HG03196 (cell line): ENCODE measurements at regions not wholly inside any gene's neighbourhood (a gene's known extent, or its start where the extent isn't known, plus 50 kb on each side); places are given as distances from the start of the nearest gene placed in this dataset.

Experiments
- ATAC-seq: cut with Tn5 transposase; IDR thresholded peaks from one replicate; pipeline ENCODE4 v1.9.1; 2021; ENCODE audit not compliant: unreplicated experiment

DNA sequence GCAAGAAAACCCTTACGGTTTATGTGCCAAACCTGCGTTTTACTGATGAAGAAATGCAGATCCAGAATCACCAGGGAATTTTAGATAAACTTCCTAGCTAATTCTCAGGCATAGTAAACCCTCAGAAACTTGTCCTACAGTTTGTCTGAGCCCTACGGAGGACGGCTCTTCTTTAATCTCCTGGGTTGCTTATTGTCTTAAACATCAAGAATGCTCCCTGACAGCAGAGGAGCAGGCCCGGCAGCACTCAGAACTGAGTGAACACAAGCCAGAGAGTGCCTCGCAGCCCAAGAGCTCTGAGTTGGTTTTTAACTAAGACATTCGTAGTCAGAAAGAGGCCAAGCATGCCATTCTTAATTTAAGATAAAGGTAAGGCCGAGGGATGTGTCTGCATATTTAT is 114.7 kb upstream of the ERCC6L2 start:
- no peak for ATAC-seq

DNA sequence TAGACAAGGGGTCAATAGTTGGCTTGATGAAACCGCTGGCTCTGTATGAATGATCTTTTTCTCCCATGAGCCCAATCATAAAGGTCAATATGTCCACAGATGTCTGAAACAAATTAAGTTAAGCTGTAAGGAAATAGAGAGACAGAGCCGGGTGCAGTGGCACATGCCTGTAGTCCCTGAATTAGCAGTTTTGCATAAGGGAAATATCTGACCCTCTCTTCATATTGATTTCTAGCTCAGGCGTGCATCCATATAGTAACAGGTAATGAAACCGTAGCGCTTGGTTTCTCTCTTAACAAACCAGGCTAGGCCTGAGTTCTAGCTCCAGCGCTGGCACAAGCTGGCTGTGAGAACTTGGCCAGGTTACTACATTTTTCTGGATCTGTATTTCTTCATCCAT is 118.1 kb upstream of the ERCC6L2 start:
- ATAC-seq = no peak

- no peak for ATAC-seq
These were observed 118.5 kb upstream of the ERCC6L2 start for GRCh38 chr9:95756986-95757385.

- no peak for ATAC-seq
These were observed 119.4 kb upstream of the ERCC6L2 start for GRCh38 chr9:95756101-95756500.

- no peak for ATAC-seq
These were observed 120.1 kb upstream of the ERCC6L2 start for GRCh38 chr9:95755421-95755730.

DNA sequence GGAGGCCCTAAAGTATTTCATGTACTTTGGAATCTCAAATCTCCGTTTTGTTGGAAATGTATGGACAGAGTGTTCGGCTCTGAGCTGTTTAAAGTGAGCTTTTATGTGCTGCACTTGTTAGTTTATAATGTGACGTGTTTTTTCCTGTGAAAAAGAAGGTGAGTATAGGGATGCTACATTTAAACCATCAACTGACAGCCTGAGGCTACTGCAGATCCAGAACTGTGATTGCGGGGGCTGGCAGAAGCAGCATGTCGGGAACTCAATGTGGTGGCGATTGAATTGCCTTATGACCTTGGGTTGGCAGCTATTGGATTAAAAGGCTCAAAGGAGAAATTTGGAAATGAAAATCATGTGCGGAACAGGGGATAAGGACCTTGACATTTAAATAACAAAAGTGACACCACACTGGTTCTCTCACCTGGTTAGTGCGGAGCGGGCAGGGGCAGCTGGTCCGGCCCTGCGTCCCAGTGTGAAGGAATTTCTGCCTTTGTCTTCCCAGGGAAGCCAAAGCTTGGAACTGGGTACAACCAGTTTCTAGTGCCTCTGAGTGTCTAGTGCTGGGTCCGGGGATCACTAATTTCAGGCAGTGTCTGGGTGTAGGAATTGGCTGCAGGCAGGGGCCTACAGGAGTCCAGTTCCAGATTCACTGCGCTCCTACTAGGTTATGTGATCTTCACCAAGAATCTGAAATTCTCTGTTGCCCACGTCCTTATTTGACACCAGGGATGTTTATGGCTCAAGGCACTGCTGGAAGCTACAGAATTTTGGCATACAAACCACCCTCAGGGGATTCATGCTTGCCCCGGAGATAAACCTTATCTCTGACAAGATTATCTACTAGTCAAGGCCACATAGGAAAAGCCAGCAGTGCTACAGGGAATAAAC is 120.7 kb upstream of the ERCC6L2 start:
- ATAC-seq = no peak

DNA sequence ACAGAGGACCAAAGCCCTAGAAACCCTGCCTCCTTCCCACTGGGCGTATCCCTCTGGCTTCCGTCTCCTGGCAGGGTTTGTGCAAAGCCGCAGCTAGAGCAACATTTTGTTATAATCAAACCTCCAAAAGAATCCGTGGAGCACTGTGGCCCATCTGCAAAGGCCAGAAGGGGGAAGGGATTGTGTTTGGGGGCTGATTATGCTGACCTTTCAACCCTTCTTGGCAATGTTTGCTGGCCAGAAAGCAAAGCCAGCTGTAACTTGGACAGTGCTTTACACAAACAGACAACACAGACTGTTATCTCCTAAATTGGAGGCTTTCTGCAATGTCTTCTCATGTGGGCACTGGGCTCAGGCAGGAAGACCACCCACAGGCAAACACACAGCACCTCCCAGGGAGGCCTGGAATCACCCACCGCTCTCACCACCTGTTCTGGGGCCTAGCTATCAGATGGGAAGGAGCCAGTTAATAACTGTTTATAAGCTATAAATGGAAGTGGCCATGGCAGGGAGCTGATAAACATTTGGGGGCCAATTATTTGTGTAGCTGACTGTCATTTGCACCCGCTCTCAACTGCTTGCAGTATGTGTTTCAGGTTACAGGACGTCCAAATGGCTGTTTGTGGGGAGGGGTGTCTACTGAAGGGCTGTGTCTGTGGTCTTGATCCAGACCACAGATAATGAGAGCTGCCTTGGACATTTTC is 121.6 kb upstream of the ERCC6L2 start:
- no peak for ATAC-seq

GRCh38 chr9:95752129-95752731 is 123.3 kb upstream of the ERCC6L2 start:
- ATAC-seq = no peak

DNA sequence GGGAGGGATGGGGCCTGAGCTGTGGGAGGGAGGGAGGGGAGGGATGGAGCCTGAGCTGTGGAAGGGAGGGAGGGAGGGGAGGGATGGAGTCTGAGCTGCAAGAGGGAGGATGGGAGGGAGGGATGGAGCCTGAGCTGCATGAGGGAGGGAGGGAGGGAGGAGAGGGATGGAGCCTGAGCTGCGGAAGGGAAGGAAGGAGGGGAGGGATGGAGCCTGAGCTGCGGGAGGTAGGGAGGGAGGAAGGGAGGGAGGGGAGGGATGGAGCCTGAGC is 124.0 kb upstream of the ERCC6L2 start:
- no peak for ATAC-seq

- ATAC-seq = no peak
These were observed 124.6 kb upstream of the ERCC6L2 start for GRCh38 chr9:95750725-95751519.

DNA sequence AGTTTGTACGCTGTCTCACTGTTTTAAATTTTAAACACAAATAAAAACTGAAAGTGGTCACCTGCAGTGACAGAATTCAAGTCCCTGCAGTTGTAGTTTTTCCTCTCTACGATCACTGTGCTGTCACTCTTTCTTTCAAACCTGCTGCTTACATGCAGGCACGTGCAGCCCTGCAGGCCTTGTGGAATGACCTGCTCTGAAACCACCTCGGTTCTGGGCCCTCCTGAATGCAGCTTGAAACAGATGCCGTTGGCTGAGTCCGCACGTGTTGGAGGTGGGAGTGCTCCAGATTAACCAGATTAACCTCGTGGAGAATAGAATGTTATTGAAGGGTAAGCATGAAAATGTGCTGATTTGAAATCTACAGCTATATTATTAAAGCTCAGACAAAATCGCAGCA is 126.0 kb upstream of the ERCC6L2 start:
- ATAC-seq = no peak

GRCh38 chr9:95746408-95747180 is 128.9 kb upstream of the ERCC6L2 start:
- no peak for ATAC-seq

DNA sequence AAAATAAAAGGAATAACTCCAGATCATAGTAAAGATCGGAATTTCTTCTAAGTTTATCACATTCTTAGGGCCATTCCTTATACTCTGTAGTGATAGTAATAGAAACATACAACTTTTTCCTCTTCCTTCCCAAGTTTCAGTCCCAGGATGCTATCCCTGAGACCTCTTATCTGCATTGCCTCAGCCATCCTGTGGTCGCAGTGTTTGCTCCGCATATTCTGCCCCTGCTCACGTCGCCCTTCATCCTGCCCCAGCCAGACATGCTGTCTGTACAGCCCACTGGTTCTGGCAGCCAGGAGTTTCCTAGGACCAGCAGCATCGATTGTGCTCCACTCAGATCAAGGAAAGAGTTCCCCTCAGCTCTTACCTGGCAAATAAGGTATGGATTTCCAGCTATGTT is 132.7 kb upstream of the ERCC6L2 start:
- ATAC-seq = no peak

- no peak for ATAC-seq
These were observed 133.9 kb upstream of the ERCC6L2 start for GRCh38 chr9:95741631-95742030.

DNA sequence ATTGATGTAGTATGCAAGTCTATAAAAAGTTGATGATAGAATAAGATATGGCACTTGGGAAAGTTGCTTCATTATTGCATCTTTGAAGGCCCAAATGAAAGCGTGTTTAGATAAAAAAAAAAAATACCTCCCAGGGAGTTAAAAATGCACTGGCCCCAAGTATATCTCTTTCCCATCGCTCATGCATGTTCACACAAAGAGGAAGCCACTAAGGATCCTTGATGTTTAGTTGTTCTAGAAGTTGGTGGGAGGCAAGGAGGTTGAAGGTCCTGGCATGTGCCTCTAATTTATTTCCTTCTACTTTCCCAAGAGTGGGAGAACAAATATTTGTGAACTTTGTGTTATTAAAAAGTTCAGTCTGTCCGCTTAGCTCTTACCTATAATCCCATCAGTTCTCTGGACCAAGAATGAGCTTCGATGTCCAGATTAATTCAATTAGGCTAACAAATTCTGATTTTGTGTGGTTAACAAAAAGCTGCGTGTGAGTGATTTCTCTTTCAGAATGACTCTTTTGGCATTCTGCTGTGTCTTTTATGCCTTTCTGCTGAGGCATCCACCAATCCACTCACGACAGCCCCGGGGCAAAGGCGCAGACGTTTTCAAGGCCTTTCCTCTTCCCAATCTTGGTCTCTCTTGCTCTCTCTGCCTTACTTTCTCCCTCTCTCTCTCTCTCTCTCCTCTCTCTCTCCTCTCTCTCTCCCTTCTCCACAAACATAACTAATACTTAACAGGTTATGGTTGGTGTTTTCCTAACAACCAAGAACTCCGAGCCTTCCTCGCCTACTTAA is 135.1 kb upstream of the ERCC6L2 start:
- ATAC-seq = no peak

GRCh38 chr9:95738438-95738837 is 137.1 kb upstream of the ERCC6L2 start:
- no peak for ATAC-seq

DNA sequence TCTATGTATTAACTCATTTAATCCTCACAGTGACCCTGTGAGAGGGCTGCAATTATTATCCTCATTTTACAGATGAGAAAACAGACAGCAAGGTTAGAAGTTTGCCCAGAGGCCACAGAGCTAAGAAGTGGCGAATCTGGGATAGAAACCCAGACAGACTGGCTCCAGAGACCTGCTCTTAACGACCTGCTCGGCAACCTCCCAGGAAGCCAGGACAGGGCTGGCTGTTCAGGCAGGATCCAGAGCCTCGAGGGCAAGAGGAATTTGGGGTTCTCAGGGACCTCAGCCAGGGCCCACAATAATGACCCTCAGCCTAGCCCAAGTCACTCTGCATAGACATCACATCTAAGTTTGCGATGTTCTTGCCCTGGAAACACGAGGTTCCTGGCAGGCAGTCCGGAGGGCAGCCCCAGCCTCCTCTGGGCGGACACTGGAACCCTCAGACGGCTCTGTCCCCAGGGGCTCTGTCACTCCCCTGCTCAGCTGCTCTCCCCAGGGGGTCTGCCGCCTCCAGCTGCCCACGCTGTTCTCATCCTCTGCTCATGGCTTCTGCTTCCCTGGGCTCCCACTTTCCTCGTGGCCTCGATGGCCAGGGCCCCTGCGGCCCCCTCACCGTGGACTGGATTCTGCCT is 138.5 kb upstream of the ERCC6L2 start:
- ATAC-seq = no peak

GRCh38 chr9:95736370-95736769 is 139.1 kb upstream of the ERCC6L2 start:
- no peak for ATAC-seq

GRCh38 chr9:95735701-95736100 is 139.8 kb upstream of the ERCC6L2 start:
- no peak for ATAC-seq
